ENCODE measurements at regions not wholly inside any gene's neighbourhood (a gene's known extent, or its start where the extent isn't known, plus 50 kb on each side); places are given as distances from the start of the nearest gene placed in this dataset.

DNA sequence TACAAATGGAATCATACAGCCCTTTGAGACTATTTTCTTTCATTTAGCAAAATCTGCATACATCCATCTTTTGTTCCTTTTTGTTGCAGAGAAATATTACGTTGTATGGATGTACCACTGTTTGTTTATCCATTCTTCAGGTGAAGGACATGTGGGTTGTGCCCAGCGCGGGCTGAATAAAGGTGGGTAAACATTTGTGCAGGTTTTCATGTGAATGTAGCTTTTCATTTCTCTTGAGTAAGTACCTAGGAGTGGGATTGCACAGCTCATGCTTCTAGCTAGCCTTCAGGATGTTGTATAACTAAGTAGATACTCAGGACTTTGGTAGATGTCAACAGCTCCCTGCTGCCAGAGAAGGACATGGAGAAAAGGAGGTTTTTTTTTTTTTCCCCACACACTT, 50.6 kb upstream of the SPRED2 start:
- TF ChIP-seq, protein P1, sequence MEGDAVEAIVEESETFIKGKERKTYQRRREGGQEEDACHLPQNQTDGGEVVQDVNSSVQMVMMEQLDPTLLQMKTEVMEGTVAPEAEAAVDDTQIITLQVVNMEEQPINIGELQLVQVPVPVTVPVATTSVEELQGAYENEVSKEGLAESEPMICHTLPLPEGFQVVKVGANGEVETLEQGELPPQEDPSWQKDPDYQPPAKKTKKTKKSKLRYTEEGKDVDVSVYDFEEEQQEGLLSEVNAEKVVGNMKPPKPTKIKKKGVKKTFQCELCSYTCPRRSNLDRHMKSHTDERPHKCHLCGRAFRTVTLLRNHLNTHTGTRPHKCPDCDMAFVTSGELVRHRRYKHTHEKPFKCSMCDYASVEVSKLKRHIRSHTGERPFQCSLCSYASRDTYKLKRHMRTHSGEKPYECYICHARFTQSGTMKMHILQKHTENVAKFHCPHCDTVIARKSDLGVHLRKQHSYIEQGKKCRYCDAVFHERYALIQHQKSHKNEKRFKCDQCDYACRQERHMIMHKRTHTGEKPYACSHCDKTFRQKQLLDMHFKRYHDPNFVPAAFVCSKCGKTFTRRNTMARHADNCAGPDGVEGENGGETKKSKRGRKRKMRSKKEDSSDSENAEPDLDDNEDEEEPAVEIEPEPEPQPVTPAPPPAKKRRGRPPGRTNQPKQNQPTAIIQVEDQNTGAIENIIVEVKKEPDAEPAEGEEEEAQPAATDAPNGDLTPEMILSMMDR (conservative IDR thresholded peaks at IDR 0.05; ENCODE audit: low read length) = no peak
- TF ChIP-seq EZH2phosphoT487 (IDR thresholded peaks at IDR 0.05; ENCODE audit: borderline replicate concordance) = no peak

Measured in Loucy (cell line).